CD4-positive, alpha-beta T cell treated with Interleukin-12 subunit alpha and Interleukin-12 subunit beta, for 1 hour (primary cell): ENCODE measurements at regions not wholly inside any gene's neighbourhood (a gene's known extent, or its start where the extent isn't known, plus 50 kb on each side); places are given as distances from the start of the nearest gene placed in this dataset.

Experiments used
- DNase-seq: peaks from one replicate; pipeline ENCODE4 v3.0.0-alpha.2; 2020

DNA sequence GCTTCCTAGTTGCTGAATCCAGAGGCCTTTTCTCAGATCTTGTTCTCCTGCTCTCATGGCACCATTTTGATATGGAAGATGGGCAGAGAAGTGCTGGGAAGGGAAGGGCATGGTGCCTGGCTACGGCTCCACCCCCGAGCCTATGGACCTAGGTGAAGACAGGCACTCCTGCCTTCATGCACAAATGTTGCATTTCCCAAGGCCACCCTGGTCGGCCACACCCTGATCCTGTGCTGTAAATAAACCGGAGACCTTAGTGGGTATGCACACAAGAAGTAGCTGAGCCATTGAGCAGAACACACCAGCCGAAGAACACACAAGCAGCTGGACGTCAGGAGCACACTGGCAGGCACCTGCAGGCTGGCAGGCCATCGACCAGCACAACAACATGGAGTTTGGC, 261.6 kb downstream of the SHQ1 start:
- no peak for DNase-seq

DNA sequence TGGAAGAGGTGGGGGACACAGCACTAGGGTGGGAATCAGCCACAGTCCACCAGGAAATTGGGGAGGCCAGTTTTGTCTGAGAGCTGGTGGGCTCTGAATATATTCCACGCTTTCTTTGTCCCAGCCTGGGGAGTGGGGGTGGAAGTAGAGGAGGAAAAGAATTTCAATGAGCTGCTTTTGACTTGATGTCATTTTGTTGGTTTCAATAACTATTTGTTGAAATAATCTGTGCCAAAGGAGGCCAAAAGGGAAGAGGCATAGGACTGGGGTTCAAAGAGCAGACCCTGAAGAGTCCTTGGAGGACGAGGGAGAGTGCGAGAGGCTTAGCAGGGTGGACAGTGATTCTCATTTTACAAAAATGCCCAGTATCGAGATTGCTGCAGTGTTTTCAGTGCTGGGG, 262.3 kb downstream of the SHQ1 start:
- DNase-seq, result no peak

GRCh38 chr3:72584262-72584661, 264.0 kb downstream of the SHQ1 start:
- DNase-seq, result no peak

DNA sequence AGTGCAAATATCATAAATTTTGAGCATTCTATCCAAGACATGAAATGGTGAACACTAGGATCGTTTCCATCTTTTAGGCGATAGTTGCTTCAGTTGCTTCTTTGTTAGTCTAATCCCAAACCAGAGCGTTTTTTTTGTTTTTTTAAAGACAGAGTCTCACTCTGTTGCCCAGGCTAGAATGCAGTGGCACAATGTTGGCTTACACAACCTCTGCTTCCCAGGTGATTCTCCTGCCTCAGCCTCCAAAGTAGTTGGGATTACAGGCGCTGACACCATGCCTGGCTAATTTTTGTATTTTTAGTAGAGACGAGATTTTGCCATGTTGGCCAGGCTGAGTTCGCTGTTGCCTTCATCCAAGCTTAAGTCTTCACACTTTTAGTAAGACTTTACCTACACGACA, 265.3 kb downstream of the SHQ1 start:
- no peak for DNase-seq

DNA sequence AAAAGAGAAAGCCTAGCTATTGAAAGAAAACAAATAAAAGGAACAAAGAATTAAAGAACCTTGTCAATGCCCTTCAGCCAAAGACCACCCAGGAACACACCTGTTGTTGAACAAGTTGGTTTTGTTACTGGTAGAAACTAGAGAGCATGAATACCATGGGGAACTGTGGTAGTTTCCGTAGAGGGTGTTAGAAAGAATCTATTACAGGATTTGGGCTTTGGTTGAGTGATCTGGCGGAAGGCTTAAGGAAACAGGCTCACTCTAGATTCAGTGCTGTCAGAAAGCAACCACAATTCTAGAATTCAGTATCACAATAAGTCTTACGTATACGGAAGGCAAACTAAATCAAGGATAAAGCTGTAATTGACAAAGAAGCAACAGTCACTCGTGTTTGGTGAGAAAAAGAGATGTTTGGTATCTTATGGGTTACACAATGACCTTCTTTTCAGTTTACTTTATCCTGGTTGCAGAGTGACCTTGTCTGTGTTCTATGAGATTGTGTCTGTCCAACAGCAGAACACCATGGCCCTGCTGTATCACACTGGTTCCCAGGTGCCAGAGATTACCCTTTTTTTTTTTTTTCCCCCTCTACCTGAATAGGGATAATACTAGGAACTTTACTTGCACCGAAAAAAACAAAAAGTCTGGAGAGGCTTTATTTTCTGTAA, 265.9 kb downstream of the SHQ1 start:
- no peak for DNase-seq

GRCh38 chr3:72580900-72581299, 267.3 kb downstream of the SHQ1 start:
- DNase-seq, result no peak

GRCh38 chr3:72580246-72580756, 267.9 kb downstream of the SHQ1 start:
- no peak for DNase-seq

GRCh38 chr3:72579581-72580245, 268.5 kb downstream of the SHQ1 start:
- no peak for DNase-seq

DNA sequence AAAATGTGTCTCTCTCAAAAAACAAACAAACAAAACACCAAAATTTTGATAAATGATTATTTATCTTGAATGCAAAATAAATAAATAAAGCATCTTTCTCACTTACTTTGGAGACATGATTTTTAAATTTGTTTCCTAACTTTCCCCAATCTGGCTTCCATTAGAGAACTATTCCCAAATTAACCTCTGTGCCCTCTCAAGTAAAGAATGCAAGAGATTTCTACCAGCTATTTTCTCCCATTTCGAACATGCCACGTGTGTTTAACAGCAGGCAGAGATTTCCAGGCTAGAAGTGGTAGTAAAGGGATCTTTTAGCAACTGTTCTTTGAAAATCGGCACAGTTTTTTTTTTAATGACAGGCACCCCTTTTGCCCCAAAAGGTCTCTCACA, 269.1 kb downstream of the SHQ1 start:
- DNase-seq, result no peak

GRCh38 chr3:72577190-72577589, 271.1 kb downstream of the SHQ1 start:
- DNase-seq, result no peak

DNA sequence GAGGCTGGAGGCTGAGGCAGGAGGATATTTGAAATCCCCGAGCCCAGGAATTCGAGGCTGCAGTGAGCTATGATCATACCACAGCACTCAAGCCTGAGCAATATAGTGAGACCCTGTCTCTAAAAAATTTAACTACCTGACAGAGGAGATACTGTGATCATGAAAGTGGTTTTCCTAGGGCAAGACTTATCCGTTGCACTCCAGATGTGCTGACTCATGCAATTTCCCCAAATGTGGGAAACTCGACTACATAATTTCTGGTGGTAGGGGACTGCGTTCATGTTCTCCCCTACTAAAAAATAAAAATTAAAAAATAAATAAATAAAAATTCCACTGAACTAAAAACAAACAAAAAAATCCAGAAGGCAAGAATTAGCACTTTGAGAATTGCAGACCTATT, 271.7 kb downstream of the SHQ1 start:
- DNase-seq, result no peak

DNA sequence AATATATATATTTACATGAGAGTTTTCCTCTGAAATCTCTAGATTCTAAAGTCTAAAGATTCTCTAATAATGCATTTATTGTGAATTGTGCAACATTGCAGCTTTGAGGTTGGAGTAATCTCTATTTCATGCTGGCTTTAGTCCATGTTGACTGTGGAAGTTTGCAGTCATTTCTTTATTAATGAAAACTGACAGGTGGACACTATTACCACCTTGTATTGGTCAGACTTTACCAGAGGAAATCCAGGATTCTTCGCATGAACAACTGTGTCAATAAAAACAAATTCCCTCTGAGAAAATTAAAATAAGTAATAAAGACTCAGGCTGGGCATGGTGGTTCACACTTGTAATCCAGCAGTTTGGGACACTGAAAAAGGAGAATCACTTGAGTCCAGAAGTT, 274.1 kb downstream of the SHQ1 start:
- no peak for DNase-seq

- DNase-seq, result no peak
These were observed 275.2 kb downstream of the SHQ1 start for GRCh38 chr3:72573051-72573450.

- no peak for DNase-seq
These were observed 275.7 kb downstream of the SHQ1 start for GRCh38 chr3:72572489-72573007.

GRCh38 chr3:72571638-72572114, 276.6 kb downstream of the SHQ1 start:
- DNase-seq, result no peak

- no peak for DNase-seq
These were observed 277.2 kb downstream of the SHQ1 start for GRCh38 chr3:72571052-72571451.

GRCh38 chr3:72569754-72570440, 278.3 kb downstream of the SHQ1 start:
- DNase-seq, result no peak

GRCh38 chr3:72568083-72568482, 280.2 kb downstream of the SHQ1 start:
- DNase-seq, result no peak

DNA sequence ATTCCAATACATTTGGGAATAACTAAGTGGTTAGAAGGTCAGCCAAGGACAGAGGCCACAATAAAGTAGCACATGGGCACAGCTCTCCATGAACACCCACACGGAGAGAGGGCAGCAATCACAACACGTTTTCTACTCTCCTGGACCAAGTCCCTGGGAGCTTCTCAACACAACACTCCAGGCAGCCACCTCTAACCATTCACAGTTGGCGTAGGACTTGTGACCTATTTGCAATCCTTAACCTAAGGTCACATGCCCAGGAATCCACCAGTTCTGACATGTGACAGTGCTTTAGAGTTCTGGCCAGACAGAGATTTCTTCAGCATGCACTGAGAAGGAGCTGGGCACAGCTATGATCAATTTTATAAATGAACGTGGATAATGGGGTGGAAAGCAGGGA, 280.8 kb downstream of the SHQ1 start:
- DNase-seq, result no peak

GRCh38 chr3:72565593-72565992, 282.7 kb downstream of the SHQ1 start:
- DNase-seq, result no peak

- no peak for DNase-seq
These were observed 284.4 kb downstream of the SHQ1 start for GRCh38 chr3:72563690-72564370.

GRCh38 chr3:72560846-72561675, 287.2 kb downstream of the SHQ1 start:
- DNase-seq, result no peak
